WERI-Rb-1 (cell line): ENCODE measurements at regions not wholly inside any gene's neighbourhood (a gene's known extent, or its start where the extent isn't known, plus 50 kb on each side); places are given as distances from the start of the nearest gene placed in this dataset.

Source experiments
- DNase-seq: peaks from one replicate; pipeline ENCODE4 v3.0.0-alpha.2; 2020
- H3K27ac ChIP-seq: fragments of 250-450 bp; sonication (Bioruptor Pico); 2 replicates; pipeline ENCODE4 v1.5.1; 2020; ENCODE audit warnings: mild to moderate bottlenecking, moderate library complexity
- H3K27me3 ChIP-seq: fragments of 250-450 bp; sonication (Bioruptor Pico); 2 replicates; pipeline ENCODE4 v1.5.1; 2021; ENCODE audit warnings: mild to moderate bottlenecking, low read depth, moderate library complexity; ENCODE audit not compliant: insufficient read depth, severe bottlenecking
- H3K36me3 ChIP-seq: fragments of 250-450 bp; sonication (Bioruptor Pico); 2 replicates; pipeline ENCODE4 v1.5.1; 2020; ENCODE audit warnings: mild to moderate bottlenecking, moderate library complexity
- H3K4me3 ChIP-seq: 2 replicates; pipeline ENCODE4 v1.5.1; 2011; ENCODE audit warnings: low read depth, mild to moderate bottlenecking, control low read depth, low read length
- H3K9me3 ChIP-seq: fragments of 250-450 bp; sonication (Bioruptor Pico); 2 replicates; pipeline ENCODE4 v1.5.1; 2021; ENCODE audit warnings: mild to moderate bottlenecking, moderate library complexity; ENCODE audit not compliant: severe bottlenecking
- TF ChIP-seq, protein P1 (sequence below): IDR thresholded peaks from 2 replicates; pipeline ENCODE4 v1.5.1; 2011; ENCODE audit warnings: low read depth, mild to moderate bottlenecking, control low read depth, inconsistent platforms, low read length

DNA sequence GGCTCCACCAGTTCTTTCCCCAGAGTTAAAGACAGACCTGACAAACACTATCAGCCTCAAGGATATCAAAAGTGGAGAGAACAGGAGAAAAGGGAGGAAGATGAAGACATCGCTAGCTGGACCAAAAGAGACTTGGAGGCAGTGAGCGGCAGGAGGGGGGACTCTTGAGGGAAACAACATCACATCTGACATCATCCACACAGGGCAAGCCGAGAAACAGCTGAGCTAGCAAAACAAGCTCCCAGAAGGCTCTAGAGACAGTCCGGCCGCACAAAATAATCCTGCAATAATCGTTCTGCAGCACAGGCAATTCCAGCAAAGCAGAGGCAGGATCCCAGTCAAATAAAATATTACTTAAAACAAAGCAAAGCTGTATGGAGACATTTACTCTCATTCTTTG, 239.8 kb downstream of the EN1 start:
- no peak for DNase-seq
- H3K27ac ChIP-seq, result no peak overlapping the region
- TF ChIP-seq, protein P1, sequence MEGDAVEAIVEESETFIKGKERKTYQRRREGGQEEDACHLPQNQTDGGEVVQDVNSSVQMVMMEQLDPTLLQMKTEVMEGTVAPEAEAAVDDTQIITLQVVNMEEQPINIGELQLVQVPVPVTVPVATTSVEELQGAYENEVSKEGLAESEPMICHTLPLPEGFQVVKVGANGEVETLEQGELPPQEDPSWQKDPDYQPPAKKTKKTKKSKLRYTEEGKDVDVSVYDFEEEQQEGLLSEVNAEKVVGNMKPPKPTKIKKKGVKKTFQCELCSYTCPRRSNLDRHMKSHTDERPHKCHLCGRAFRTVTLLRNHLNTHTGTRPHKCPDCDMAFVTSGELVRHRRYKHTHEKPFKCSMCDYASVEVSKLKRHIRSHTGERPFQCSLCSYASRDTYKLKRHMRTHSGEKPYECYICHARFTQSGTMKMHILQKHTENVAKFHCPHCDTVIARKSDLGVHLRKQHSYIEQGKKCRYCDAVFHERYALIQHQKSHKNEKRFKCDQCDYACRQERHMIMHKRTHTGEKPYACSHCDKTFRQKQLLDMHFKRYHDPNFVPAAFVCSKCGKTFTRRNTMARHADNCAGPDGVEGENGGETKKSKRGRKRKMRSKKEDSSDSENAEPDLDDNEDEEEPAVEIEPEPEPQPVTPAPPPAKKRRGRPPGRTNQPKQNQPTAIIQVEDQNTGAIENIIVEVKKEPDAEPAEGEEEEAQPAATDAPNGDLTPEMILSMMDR, result no peak
- no peaks in the 10 kb centered on the region for H3K9me3 ChIP-seq
- no peak overlapping the region for H3K4me3 ChIP-seq
- H3K36me3 ChIP-seq, result no peaks in the 10 kb centered on the region
- peaks cover 75% of the 10 kb centered on the region for H3K27me3 ChIP-seq

DNA sequence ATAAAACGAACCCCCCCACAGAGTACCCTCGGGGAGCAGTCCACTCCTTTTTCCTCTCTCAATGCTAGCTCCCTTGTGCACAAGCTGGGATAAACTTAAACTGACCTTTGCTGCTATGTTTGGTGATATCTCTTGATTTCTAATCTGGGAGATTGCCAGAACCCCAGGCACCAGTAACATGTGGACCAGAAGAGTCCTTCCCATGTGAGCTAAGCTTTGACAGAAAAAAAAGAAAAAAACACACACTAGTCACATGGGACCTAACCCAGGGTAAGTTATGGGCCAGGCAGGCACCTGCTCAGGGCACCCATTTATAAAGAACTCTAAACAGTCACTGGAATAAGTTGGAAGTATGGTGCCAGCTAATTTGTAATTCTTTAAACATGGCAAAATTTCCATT, 242.6 kb downstream of the EN1 start:
- DNase-seq, result no peak
- Histone ChIP-seq H3K27me3 (peaks cover 60% of the 10 kb centered on the region), H3K36me3 (no peaks in the 10 kb centered on the region), H3K4me3 (no peak overlapping the region), H3K9me3 (no peaks in the 10 kb centered on the region), H3K27ac (no peak overlapping the region)
- TF ChIP-seq, protein P1, result no peak

DNA sequence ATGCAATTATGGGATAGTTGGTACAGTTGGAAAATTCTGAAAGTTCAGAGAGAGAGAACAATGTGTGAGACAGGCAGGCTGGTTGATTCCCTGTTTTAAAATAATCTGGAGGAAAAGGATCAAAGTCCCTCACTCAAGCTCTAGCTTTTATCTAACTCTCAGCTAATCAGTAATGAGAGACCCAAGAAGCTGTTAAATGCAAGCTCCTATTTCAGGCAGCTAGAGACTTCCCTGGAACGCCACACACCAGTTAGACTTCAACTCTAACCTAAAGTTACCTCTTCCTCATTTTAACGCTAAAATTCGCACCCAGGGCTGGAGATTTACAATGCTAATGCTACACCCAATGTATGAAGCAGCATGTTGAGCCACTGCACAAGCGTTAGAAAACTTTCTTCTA, 243.1 kb downstream of the EN1 start:
- no peak overlapping the region for H3K27ac ChIP-seq
- no peaks in the 10 kb centered on the region for H3K9me3 ChIP-seq
- peaks cover 56% of the 10 kb centered on the region for H3K27me3 ChIP-seq
- TF ChIP-seq, protein P1, result no peak
- H3K4me3 ChIP-seq, result no peak overlapping the region
- H3K36me3 ChIP-seq, result no peaks in the 10 kb centered on the region
- DNase-seq, result no peak

DNA sequence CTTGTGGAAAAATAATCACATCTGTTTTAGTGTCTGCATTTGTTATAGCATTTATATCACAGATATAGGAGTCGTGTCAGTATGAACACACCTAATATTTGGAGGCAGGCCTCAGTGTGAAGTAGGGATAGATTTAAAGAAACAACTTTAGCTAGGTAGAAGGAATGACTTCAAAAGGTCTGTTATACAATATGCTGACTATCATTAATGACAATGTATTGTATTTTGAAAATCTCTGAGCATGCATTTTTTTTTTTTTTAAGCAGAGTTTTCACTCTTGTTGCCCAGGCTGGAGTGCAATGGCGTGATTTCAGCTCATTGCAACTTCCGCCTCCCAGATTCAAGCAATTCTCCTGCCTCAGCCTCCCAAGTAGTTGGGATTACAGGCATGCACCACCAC, 248.3 kb downstream of the EN1 start:
- H3K36me3 ChIP-seq, result no peaks in the 10 kb centered on the region
- H3K4me3 ChIP-seq, result no peak overlapping the region
- no peak for DNase-seq
- H3K27me3 ChIP-seq, result peaks cover 47% of the 10 kb centered on the region
- H3K27ac ChIP-seq, result no peak overlapping the region
- TF ChIP-seq, protein P1, result no peak
- no peaks in the 10 kb centered on the region for H3K9me3 ChIP-seq

DNA sequence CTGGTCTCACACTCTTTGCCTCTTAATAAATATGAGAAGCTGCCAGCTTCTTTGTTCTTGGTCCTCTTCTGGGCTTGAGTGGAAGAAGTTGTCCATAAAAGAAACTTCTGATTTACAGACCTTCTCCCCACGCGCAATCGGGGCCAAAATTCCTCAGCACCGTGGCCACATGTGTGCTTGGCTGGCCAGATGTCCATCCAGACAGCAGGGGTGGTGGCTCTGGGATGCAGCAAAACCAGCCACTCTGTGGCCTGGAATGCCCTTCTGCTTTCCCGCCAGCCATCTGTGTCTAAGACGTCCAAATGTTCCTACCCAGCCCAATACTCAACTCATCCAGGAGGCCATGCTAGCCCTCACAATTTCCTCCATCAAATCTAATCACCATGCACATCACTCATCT, 250.8 kb downstream of the EN1 start:
- TF ChIP-seq, protein P1, result no peak
- Histone ChIP-seq H3K36me3 (no peaks in the 10 kb centered on the region), H3K9me3 (no peaks in the 10 kb centered on the region), H3K4me3 (no peak overlapping the region), H3K27ac (no peak overlapping the region), H3K27me3 (peaks cover 49% of the 10 kb centered on the region)
- DNase-seq, result no peak

DNA sequence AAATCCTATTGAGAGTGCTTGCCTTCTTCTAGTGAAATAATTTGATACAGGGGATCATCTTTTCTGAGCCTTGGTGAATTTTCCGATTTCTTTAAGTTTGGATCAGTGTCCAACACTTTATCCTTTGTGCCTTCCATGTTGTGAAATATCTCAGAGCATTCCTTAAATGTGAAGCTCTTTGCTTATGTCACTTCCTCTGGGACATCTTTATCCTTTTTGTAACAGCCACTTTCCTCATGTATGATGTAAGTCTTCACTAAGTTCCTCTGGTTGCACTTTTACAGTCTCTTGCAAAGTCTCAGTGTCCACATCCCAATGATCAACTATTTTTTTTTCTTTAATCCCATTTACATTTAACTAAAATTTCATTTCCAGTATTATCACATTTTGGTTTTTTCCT, 254.2 kb downstream of the EN1 start:
- peaks cover 65% of the 10 kb centered on the region for H3K27me3 ChIP-seq
- no peak for DNase-seq
- no peaks in the 10 kb centered on the region for H3K36me3 ChIP-seq
- H3K4me3 ChIP-seq, result no peak overlapping the region
- H3K9me3 ChIP-seq, result no peaks in the 10 kb centered on the region
- TF ChIP-seq, protein P1, result no peak
- H3K27ac ChIP-seq, result no peak overlapping the region
